OCI-LY3 (cell line): ENCODE measurements at regions not wholly inside any gene's neighbourhood (a gene's known extent, or its start where the extent isn't known, plus 50 kb on each side); places are given as distances from the start of the nearest gene placed in this dataset.

Experiments
- CTCF ChIP-seq: fragments of 200-600, 300-600 bp; sonication (generic); IDR thresholded peaks from 2 replicates; pipeline ENCODE4 v1.5.1; 2014; ENCODE audit warnings: antibody characterized with exemption, low read length, low read depth
- EZH2phosphoT487 ChIP-seq: fragments of 200-600 bp; shearing (Covaris generic); IDR thresholded peaks from 2 replicates; pipeline ENCODE4 v1.6.1; 2018; ENCODE audit warnings: antibody characterized with exemption, mixed run types, low read depth

- no peak for TF ChIP-seq EZH2phosphoT487
- TF ChIP-seq CTCF: no peak
Measured at GRCh38 chr2:201973305-201973928, 60.2 kb upstream of the FZD7 start.
